ENCODE measurements at regions not wholly inside any gene's neighbourhood (a gene's known extent, or its start where the extent isn't known, plus 50 kb on each side); places are given as distances from the start of the nearest gene placed in this dataset.

DNA sequence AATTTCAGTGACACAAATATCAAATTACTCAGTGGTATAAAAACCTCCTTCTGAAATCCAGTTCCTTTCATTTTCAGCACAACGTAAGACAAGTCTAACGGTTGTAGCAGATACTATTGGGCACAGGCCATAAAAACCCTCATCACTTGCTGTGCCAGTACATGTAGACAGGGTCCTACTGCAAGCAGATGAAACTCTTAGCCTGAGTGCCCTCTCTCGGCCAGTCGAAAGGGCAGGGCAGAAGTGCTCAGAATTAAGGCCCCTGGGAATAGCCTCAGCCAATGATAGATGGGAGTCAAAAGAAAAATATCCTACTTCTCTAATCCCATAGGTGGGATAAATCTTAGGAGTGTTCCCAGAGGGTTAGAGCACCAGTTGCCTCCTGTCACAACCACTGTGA lies 168.5 kb upstream of the FER start:
- Mint-ChIP-seq H3K4me3 (no peak overlapping the region), H3K9me3 (peaks cover 5% of the 10 kb centered on the region), H3K4me1 (no peaks in the 10 kb centered on the region), H3K36me3 (ENCODE audit: low read depth) (no peaks in the 10 kb centered on the region), H3K27me3 (peaks cover 4% of the 10 kb centered on the region), H3K27ac (no peak overlapping the region)
- ChIA-PET CTCF (no interaction called here), POLR2A (no interaction called here)
- ATAC-seq (ENCODE audit: low read depth) (no peak), DNase-seq (no peak)
- TF ChIP-seq, protein P1, sequence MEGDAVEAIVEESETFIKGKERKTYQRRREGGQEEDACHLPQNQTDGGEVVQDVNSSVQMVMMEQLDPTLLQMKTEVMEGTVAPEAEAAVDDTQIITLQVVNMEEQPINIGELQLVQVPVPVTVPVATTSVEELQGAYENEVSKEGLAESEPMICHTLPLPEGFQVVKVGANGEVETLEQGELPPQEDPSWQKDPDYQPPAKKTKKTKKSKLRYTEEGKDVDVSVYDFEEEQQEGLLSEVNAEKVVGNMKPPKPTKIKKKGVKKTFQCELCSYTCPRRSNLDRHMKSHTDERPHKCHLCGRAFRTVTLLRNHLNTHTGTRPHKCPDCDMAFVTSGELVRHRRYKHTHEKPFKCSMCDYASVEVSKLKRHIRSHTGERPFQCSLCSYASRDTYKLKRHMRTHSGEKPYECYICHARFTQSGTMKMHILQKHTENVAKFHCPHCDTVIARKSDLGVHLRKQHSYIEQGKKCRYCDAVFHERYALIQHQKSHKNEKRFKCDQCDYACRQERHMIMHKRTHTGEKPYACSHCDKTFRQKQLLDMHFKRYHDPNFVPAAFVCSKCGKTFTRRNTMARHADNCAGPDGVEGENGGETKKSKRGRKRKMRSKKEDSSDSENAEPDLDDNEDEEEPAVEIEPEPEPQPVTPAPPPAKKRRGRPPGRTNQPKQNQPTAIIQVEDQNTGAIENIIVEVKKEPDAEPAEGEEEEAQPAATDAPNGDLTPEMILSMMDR (IDR thresholded peaks at IDR 0.05): no peak
- intact Hi-C loops (cut with micrococcal nuclease): no loop called here

DNA sequence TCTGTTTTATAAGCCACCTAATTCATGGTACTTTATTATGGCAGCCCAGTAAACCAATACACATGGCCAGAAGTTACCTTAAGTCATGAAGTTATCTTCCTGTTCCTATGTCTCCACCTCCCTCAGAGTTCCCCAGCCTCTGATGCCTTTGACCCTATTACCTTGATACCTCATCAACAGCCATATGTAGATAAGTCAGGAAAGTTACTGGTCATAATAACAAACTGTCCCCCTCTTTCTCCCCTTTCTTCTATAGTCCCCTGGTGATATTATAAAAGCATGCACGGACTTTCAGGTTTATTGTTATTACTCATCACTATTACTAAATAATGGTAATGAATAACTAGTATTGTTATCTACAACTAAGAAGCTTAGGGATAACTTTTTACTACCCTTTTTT lies 168.9 kb upstream of the FER start:
- Mint-ChIP-seq H3K27me3 (peaks cover 4% of the 10 kb centered on the region), H3K4me3 (no peak overlapping the region), H3K4me1 (no peaks in the 10 kb centered on the region), H3K36me3 (ENCODE audit: low read depth) (no peaks in the 10 kb centered on the region), H3K9me3 (peaks cover 7% of the 10 kb centered on the region), H3K27ac (no peak overlapping the region)
- TF ChIP-seq, protein P1 (IDR thresholded peaks at IDR 0.05): no peak
- intact Hi-C loops (cut with micrococcal nuclease): no loop called here
- POLR2A ChIA-PET: no interaction called here
- CTCF ChIA-PET: no interaction called here
- DNase-seq: no peak
- no peak for ATAC-seq (ENCODE audit: low read depth)

DNA sequence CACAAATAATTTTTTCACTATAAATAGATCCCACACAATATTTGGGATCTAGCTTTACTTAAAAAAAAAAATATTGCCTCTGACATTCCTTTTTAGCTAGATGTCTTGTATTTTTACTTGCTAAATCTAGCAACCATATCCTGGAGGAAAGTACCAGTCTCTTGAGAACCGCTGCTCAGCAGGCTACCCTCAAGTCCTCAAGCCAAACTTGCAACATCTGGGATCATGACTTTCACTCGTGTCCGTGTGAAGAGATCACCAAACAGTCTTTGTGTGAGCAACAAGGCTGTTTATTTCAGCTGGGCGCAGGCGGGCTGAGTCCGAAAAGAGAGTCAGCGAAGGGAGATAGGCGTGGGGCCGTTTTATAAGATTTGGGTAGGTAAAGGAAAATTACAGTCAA lies 180.3 kb upstream of the FER start:
- no peak overlapping the region for H3K4me3 Mint-ChIP-seq
- intact Hi-C loops (cut with micrococcal nuclease): no loop called here
- TF ChIP-seq, protein P1 (IDR thresholded peaks at IDR 0.05): no peak
- H3K27me3 Mint-ChIP-seq: no peaks in the 10 kb centered on the region
- H3K9me3 Mint-ChIP-seq: no peaks in the 10 kb centered on the region
- ChIA-PET CTCF (no interaction called here), POLR2A (no interaction called here)
- H3K4me1 Mint-ChIP-seq: no peaks in the 10 kb centered on the region
- DNase-seq (no peak), ATAC-seq (ENCODE audit: low read depth) (no peak)
- no peak overlapping the region for H3K27ac Mint-ChIP-seq
- no peaks in the 10 kb centered on the region for H3K36me3 Mint-ChIP-seq (ENCODE audit: low read depth)

DNA sequence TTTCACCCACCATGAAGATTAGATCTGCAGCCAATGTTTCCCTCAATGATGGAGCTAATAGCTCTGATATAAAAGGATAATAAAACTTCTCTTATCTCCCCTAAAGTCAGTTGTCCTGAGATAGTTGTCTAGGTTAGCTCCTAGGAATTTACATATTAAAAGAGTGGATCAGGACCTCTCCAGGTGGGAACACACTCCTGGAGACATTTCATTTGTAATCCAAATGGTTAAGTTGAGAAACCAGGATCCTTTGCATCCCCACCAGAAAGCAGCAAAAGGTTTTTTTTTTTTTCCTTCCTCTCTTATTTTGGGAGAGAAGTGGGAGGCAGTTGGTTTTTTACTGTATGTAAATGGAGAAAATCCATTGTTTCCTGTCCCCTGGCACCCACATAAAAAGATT lies 182.5 kb upstream of the FBXL17 start:
- DNase-seq: no peak
- no peak for ATAC-seq (ENCODE audit: low read depth)
- ChIA-PET POLR2A (no interaction called here), CTCF (no interaction called here)
- no peaks in the 10 kb centered on the region for H3K27me3 Mint-ChIP-seq
- no peak overlapping the region for H3K27ac Mint-ChIP-seq
- H3K9me3 Mint-ChIP-seq: no peaks in the 10 kb centered on the region
- TF ChIP-seq, protein P1 (IDR thresholded peaks at IDR 0.05): no peak
- intact Hi-C loops (cut with micrococcal nuclease): no loop called here
- no peak overlapping the region for H3K4me3 Mint-ChIP-seq
- H3K4me1 Mint-ChIP-seq: no peaks in the 10 kb centered on the region
- H3K36me3 Mint-ChIP-seq (ENCODE audit: low read depth): no peaks in the 10 kb centered on the region

DNA sequence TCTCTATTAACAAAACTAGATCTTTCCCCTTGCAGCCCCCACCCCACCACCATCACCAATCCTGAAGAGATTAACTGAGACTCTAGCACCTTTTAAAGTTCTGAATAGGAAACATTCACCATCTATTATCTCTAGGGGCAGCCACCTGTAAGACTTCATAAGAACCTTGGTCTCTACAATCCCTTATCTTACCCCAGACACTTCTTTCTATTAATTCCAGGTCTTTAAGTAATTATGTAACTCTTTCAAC lies 180.2 kb upstream of the FBXL17 start:
- no peak for DNase-seq
- TF ChIP-seq, protein P1 (IDR thresholded peaks at IDR 0.05): no peak
- Mint-ChIP-seq H3K4me1 (no peaks in the 10 kb centered on the region), H3K27me3 (no peaks in the 10 kb centered on the region), H3K9me3 (no peaks in the 10 kb centered on the region), H3K27ac (no peak overlapping the region), H3K36me3 (ENCODE audit: low read depth) (no peaks in the 10 kb centered on the region), H3K4me3 (no peak overlapping the region)
- ChIA-PET POLR2A (no interaction called here), CTCF (no interaction called here)
- intact Hi-C loops (cut with micrococcal nuclease): no loop called here
- ATAC-seq (ENCODE audit: low read depth): no peak

All from activated B cell treated with CpG ODN at 0.5 μM for 24 hours (primary cell).